ENCODE measurements at regions not wholly inside any gene's neighbourhood (a gene's known extent, or its start where the extent isn't known, plus 50 kb on each side); places are given as distances from the start of the nearest gene placed in this dataset.

- TF ChIP-seq, protein P1, sequence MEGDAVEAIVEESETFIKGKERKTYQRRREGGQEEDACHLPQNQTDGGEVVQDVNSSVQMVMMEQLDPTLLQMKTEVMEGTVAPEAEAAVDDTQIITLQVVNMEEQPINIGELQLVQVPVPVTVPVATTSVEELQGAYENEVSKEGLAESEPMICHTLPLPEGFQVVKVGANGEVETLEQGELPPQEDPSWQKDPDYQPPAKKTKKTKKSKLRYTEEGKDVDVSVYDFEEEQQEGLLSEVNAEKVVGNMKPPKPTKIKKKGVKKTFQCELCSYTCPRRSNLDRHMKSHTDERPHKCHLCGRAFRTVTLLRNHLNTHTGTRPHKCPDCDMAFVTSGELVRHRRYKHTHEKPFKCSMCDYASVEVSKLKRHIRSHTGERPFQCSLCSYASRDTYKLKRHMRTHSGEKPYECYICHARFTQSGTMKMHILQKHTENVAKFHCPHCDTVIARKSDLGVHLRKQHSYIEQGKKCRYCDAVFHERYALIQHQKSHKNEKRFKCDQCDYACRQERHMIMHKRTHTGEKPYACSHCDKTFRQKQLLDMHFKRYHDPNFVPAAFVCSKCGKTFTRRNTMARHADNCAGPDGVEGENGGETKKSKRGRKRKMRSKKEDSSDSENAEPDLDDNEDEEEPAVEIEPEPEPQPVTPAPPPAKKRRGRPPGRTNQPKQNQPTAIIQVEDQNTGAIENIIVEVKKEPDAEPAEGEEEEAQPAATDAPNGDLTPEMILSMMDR (IDR thresholded peaks at IDR 0.05; ENCODE audit: borderline replicate concordance, extremely low read depth, low read length, poor library complexity, severe bottlenecking) = no peak
- TF ChIP-seq EZH2 (IDR thresholded peaks at IDR 0.05; ENCODE audit: borderline replicate concordance, low read depth, low read length, severe bottlenecking) = no peak
Measured at GRCh38 chrX:107542040-107542439, 86.3 kb upstream of the PRPS1 start.
